ENCODE measurements at regions not wholly inside any gene's neighbourhood (a gene's known extent, or its start where the extent isn't known, plus 50 kb on each side); places are given as distances from the start of the nearest gene placed in this dataset.
"Not testable (repeated sequence)": the region's sequence is repeated elsewhere in the genome, so short reads cannot be mapped to it uniquely, and the experiment has no call there.

GRCh38 chr10:30160271-30160982 is 101.0 kb upstream of the JCAD start:
- no peak for TF ChIP-seq CSDC2 (CRISPR knock-in tag; IDR thresholded peaks at IDR 0.05)
- no peak for TF ChIP-seq TCF4 (CRISPR knock-in tag; IDR thresholded peaks at IDR 0.05; ENCODE audit: borderline replicate concordance)
- TF ChIP-seq ISL1 (CRISPR knock-in tag; IDR thresholded peaks at IDR 0.05) = 0 out of 2 replicates have a peak, but pooled peaks have one; percentile 21
- no peak for TF ChIP-seq TOX (CRISPR knock-in tag; IDR thresholded peaks at IDR 0.05; ENCODE audit: borderline replicate concordance)
- TF ChIP-seq OSR1 (CRISPR knock-in tag; IDR thresholded peaks at IDR 0.05) = no peak
- ATAC-seq = no peak

GRCh38 chr10:30159614-30160013 is 100.2 kb upstream of the JCAD start:
- ATAC-seq = not testable (repeated sequence)

DNA sequence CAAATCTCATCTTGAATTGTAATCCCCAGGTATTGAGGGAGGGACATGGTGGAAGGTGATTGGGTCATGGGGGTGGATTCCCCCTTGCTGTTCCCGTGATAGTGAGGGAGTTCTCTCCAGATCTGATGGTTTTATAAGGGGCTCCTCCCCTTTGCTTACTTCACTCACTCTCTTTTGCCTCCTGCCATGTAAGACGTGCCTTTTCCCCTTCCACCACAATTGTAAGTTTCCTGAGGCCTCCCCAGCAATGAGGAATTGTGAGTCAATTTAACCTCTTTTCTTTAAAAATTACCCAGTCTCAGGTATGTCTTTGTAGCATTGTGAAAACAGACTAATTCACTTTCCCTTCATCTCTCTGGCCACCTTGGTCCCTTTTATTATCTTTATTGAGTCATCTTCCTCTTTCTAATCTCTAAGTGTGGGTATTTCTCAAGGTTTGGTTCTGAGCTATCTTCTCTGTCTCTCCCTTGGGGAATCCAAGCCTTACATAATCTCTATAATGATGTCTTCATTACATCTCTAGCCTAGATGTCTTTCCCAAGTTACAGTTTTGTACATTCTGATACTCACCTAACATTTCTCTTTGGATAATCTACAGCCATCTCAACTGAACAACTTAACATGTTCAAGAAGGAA is 99.1 kb upstream of the JCAD start:
- TF ChIP-seq RARB (CRISPR knock-in tag; IDR thresholded peaks at IDR 0.05) (no peak), TSHZ2 (CRISPR knock-in tag; IDR thresholded peaks at IDR 0.05) (no peak), SNAI2 (CRISPR knock-in tag; IDR thresholded peaks at IDR 0.05) (no peak), ZFP30 (CRISPR knock-in tag; IDR thresholded peaks at IDR 0.05) (no peak)
- no peak for ATAC-seq

DNA sequence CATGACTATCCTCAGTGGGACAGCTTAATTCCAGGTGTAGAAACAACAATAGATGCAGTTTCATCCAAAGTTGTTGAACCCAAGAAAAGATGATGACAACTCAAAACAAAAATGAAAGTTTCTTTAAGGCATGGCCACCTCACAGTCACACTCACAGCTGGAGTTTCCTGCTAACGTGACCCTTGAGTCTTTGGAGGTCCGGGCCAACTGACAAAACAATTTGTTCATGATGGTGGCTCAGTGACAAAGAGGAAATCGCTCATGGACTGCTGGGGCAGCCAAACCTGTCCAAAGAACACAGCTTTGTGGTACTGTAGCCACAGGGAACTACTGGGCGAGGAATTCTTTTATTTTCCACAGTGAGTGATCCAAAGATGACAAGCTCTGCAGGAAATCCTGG is 96.0 kb upstream of the JCAD start:
- no peak for ATAC-seq
- TF ChIP-seq TSHZ2 (CRISPR knock-in tag; IDR thresholded peaks at IDR 0.05) (no peak), OSR1 (CRISPR knock-in tag; IDR thresholded peaks at IDR 0.05) (no peak), SNAI2 (CRISPR knock-in tag; IDR thresholded peaks at IDR 0.05) (no peak), ZNF70 (CRISPR knock-in tag; IDR thresholded peaks at IDR 0.05) (no peak), ISL1 (CRISPR knock-in tag; IDR thresholded peaks at IDR 0.05) (no peak), CSDC2 (CRISPR knock-in tag; IDR thresholded peaks at IDR 0.05) (no peak), ESRRG (CRISPR knock-in tag; IDR thresholded peaks at IDR 0.05) (no peak), BACH2 (CRISPR knock-in tag; IDR thresholded peaks at IDR 0.05; ENCODE audit: borderline replicate concordance) (no peak), TCF4 (CRISPR knock-in tag; IDR thresholded peaks at IDR 0.05; ENCODE audit: borderline replicate concordance) (no peak), ZNF8 (CRISPR knock-in tag; IDR thresholded peaks at IDR 0.05) (no peak), RARB (CRISPR knock-in tag; IDR thresholded peaks at IDR 0.05) (no peak), CREB5 (CRISPR knock-in tag; IDR thresholded peaks at IDR 0.05; ENCODE audit: low read depth) (no peak), PPARA (CRISPR knock-in tag; IDR thresholded peaks at IDR 0.05; ENCODE audit: borderline replicate concordance) (no peak), ZFP3 (CRISPR knock-in tag; IDR thresholded peaks at IDR 0.05) (no peak), ARNTL (CRISPR knock-in tag; IDR thresholded peaks at IDR 0.05; ENCODE audit: borderline replicate concordance, low read depth) (no peak), ZFP30 (CRISPR knock-in tag; IDR thresholded peaks at IDR 0.05) (no peak), ZC3H10 (CRISPR knock-in tag; IDR thresholded peaks at IDR 0.05) (no peak), TOX (CRISPR knock-in tag; IDR thresholded peaks at IDR 0.05; ENCODE audit: borderline replicate concordance) (no peak), POU6F1 (CRISPR knock-in tag; IDR thresholded peaks at IDR 0.05; ENCODE audit: borderline replicate concordance, low read depth) (no peak)

Data from SK-N-SH treated with all-trans-retinoic acid at 6 μM for 48 hours (cell line).